HG03521 (cell line): ENCODE measurements at regions not wholly inside any gene's neighbourhood (a gene's known extent, or its start where the extent isn't known, plus 50 kb on each side); places are given as distances from the start of the nearest gene placed in this dataset.

ENCODE experiments used
- ATAC-seq: cut with Tn5 transposase; IDR thresholded peaks from one replicate; pipeline ENCODE4 v1.9.1; 2021; ENCODE audit warnings: mild to moderate bottlenecking, moderate library complexity; ENCODE audit not compliant: unreplicated experiment

DNA sequence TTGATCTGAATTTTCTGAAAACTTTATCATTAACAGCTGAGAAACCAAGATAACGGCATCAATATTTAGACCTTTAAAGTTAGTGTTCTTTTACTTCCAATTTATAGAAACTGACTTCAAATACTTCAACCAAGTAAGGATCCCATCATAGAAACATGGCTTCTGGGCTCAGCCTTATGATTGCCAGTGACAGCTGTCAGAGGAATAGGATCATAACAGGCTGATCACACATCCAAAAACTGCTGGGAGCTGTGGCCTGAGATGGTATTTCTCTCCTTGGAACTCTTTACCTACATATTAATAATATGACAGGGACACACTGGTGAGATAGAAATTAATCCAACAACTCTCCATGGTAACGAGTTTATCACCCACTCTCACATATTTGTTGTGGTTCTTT, 448.3 kb upstream of the NMUR2 start:
- no peak for ATAC-seq

DNA sequence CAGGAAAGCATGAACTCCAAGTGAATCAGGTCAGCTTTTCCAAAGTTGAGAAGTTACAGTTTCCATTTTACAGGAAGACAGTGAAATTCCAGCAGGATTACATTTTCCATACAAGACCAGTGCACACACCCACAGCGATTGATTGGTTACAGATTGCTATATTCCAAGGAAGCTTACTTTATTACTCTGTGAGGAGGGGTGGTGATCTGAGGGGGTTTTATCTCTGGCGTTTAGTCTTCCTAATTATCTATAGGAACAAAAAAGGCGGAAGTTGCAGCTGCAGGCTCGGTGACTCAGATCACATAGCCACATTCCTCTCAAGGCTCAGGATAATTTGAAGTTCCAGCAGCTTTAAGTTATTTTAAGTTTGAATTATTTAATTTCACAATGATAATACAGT, 450.4 kb upstream of the NMUR2 start:
- ATAC-seq, result no peak

DNA sequence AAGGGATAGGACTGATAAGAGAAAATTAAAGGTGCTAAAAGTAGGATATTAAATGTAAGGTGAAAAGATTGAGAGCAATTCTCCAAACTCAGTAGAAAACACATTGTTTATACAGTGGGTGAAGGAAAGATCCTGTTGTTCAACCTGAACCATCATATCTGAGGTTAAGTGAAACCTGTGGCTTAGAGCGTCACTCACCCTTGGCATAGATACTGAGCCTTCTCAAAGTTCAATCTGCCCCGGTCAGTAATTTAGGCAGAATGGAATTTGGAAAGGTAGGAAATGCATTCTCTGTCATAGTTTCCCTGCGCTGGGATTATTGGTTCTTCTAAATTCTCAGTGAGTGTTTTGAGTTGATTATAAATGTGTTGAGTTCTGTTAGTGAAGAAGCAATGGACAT, 456.2 kb upstream of the NMUR2 start:
- ATAC-seq, result no peak

GRCh38 chr5:152864447-152864846, 459.4 kb upstream of the NMUR2 start:
- ATAC-seq, result no peak

DNA sequence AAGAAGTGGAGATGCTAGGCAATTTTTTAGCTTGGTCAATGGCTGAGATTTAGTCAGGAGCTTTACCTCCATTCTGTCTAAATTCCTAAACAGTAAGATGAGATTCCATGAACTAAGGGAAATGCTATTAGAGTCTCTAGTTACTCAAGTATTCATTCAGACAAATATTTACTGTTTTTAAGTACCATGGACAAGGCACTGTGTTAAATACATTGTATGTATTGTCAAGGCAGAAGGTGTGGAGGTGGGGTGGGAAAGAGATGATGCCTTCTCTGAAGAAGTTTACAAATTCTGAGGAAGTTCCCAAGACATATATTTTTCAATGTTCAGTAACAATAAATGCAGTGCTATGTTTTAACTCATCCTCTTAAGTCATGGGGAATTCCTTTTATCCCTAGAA, 459.9 kb upstream of the NMUR2 start:
- no peak for ATAC-seq

DNA sequence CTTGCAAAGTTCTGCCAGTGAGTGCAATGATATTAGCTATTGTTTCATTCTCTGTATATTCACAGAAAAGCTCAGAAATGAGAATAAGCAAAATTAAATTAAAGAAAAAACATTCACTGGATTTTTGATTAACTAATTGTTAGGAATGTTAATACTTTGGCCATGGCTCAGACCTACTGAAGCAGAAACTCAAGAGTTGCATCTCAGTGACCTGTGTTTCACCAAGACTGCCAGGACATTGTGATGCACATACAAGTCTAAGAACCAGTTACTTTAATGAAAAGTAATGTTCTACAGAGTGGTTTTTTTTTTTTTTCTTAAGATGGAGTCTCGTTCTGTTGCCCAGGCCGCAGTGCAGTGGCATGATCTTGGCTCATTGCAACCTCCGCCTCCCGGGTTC, 464.9 kb upstream of the NMUR2 start:
- no peak for ATAC-seq

DNA sequence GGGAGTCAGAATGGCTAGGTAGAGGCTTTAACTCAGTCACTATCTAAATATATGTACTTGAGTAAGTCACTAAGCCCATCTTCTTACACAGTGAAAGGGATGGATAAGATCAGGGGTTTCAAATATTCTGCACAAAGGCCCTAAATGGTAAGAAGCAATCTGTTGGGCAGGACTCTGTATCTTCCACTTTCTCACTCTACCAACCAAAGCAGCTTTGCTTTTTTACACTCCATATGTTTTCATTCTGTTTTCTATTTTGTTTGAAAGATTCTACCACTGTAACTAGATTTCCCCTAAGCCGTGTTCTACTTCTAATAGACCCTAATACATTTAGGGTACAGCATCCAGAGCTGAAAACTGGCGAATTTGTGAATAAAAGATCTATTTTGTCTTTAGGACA, 477.5 kb upstream of the NMUR2 start:
- no peak for ATAC-seq

- no peak for ATAC-seq
Observed at GRCh38 chr5:152883066-152883775, 478.1 kb upstream of the NMUR2 start.

DNA sequence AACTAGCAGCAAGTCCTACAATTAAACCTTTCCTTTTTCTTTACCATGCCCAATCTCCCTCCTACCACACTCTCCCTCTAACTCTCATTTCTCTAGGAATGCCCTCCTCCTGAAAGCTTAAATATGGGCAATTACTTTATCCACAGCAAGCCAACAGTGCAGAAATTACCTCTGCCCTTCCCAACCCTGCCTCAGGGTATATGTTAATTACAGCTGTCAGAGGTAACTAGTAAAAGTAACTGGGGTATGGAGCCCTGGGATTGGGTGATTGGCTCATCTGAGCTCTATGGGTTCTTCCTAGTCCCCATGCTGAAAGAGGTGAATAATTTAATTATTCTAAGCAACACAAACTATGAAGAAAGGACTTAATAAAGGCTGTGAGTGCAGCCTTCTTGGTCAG, 478.9 kb upstream of the NMUR2 start:
- ATAC-seq, result no peak

DNA sequence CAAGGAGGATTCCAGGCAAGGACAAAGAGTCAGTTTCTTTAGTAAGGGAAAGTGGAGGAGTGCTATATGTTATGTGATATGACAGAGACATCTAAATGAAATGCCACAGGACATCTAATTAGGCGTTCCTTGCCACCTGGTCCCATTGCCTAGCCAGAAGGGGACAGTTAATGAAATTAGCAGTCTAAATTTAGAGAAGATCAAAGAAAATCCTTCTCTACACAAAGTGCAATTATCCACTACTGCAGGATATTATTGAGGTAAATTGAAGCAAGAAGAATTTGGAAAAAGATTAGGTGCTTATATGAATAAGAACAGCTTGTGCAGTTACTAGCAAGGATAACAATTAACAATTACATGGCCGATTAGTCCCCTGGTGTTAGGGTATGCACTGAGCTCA, 495.3 kb upstream of the NMUR2 start:
- no peak for ATAC-seq

DNA sequence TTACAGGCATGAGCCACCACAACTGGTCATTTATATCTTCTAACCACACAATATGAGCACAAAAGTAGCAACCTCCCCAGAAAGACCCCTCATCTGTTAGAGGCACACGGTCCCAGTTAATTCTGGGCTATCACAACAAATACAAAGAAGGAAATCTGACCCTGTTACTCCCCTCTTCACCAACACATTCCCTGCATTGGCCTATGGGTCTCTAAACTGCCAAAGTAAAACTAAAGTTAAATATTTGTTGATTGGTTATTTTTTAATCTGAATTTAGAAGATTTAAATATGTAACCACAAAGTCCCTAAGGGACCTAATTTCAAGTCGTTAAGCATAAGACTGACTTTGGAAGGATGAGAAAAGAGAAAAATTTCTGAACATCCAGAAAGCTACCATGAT, 496.7 kb upstream of the NMUR2 start:
- no peak for ATAC-seq

- no peak for ATAC-seq
Observed at GRCh38 chr5:152905286-152905685, 500.2 kb upstream of the NMUR2 start.

GRCh38 chr5:152907488-152908245, 502.6 kb upstream of the NMUR2 start:
- ATAC-seq, result no peak

GRCh38 chr5:152912924-152913323, 507.8 kb upstream of the NMUR2 start:
- ATAC-seq, result no peak

DNA sequence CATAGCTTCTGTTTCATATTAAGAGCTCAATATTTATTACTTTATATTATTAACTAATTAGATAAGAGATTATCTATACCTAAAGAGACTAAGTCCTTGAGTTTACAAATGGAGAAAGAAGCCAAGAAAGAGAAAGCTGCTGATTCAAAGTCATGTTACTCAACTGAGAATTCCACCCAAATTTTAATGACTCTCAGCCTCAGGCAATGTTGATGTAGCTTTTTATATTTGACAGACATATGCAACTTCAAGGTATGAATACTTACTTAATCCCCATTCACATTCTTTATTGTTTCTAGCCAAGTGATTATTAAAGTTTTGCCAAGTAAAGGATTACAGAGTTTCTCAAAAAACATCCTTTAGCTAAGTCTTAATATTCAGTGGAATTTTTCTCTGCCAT, 527.5 kb upstream of the NMUR2 start:
- ATAC-seq, result no peak

- ATAC-seq, result no peak
Observed at GRCh38 chr5:152933056-152933455, 528.0 kb upstream of the NMUR2 start.

- ATAC-seq, result no peak
Observed at GRCh38 chr5:152938630-152939029, 533.6 kb upstream of the NMUR2 start.

DNA sequence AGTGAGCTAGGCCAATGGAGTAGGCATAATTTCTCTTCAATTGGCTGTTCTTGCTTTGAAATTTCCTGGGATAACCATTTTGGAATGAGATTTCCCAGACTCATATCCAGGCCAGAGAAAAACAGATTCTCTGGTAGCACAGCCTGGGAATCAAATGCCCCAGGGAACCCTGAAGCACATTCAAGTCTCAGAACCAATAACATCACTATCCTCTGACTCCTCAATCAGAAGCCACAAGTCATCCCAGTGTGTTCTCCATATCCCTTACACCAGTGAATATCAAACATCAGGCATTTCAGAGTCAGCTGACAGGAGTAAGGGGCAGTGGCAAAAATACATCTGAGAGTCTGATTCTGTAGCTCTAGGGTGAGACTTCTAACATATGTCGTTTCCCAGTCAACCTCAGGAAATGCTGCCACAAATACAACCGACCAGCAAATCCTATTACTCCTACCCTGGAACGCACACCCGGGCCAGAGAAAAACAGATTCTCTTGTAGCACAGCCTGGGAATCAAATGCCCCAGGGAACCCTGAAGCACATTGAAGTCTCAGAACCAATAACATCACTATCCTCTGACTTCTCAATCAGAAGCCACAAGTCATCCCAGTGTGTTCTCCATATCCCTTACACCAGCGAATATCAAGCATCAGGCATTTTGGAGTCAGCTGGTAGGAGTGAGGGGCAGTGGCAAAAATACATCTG, 537.7 kb upstream of the NMUR2 start:
- ATAC-seq, result no peak

DNA sequence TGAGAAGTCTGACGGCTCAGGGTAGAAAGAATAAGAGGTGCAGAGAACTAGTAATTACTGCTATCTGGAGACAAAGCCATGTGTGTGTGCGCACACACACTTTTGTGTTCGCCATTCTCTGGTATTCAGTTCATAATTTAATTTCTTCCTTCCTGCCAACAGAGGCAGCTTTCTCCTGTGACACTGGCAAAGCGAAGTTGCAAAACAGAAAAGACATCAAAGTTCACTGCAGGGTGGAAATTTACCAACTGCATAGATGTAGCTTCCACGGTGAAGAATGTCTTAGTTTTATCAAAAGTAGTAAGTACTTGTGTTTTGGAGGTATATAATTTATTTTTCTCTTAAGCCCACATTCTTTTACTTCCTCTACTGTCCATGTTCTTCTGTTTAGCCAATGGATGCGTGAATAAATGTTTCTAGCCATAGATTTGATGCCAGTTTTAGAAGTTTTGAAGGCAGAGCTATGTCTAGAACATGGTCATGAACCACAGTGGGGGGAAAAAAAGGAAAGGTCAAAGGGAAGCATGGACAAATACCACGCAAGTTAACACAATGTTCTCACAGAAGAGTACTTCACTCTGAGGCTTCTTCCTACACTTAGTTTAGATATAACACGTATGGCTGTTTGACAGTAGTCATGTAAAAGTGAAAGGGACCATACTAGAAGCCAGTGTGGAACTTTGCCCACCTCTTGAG, 536.5 kb upstream of the GRIA1 start:
- no peak for ATAC-seq

GRCh38 chr5:152956943-152957613, 533.4 kb upstream of the GRIA1 start:
- no peak for ATAC-seq
